GM12892 (cell line): ENCODE measurements at regions not wholly inside any gene's neighbourhood (a gene's known extent, or its start where the extent isn't known, plus 50 kb on each side); places are given as distances from the start of the nearest gene placed in this dataset.

Experiments
- POLR2A ChIP-seq: IDR thresholded peaks from 2 replicates; pipeline ENCODE4 v1.6.1; 2011; ENCODE audit warnings: low read depth, low read length, control low read depth
- POLR2AphosphoS5 ChIP-seq: IDR thresholded peaks from 2 replicates; pipeline ENCODE4 v1.6.1; 2011; ENCODE audit warnings: low read depth, low read length, control low read depth
- TAF1 ChIP-seq: IDR thresholded peaks from 2 replicates; pipeline ENCODE4 v1.6.1; 2011; ENCODE audit warnings: low read depth, mild to moderate bottlenecking, control low read depth, low read length, borderline replicate concordance

GRCh38 chr3:116586285-116586944 lies 123.2 kb upstream of the TUSC7 start:
- TF ChIP-seq POLR2A (no peak), TAF1 (no peak), POLR2AphosphoS5 (no peak)
